ENCODE measurements at regions not wholly inside any gene's neighbourhood (a gene's known extent, or its start where the extent isn't known, plus 50 kb on each side); places are given as distances from the start of the nearest gene placed in this dataset.

GRCh38 chr2:239465017-239466001 lies 64.5 kb upstream of the HDAC4 start:
- ATAC-seq (peak; percentile 46), DNase-seq (peak; percentile 23 to 87 (median 68))
- Histone ChIP-seq H3K4me1 (no peaks in the 10 kb centered on the region), H3K4me3 (no peak overlapping the region), H3K27me3 (no peaks in the 10 kb centered on the region), H3K9me3 (no peaks in the 10 kb centered on the region), H3K36me3 (replicated peaks in 1 of 2; ENCODE audit: insufficient read depth in 1 of 2, low read depth in 2 of 2) (no peaks in the 10 kb centered on the region), H3K27ac (peak overlapping the region in 1 of 4 donors; percentile 59)
- WGBS, 2 donors: 53 to 65% methylated on average over 21 to 31 of the region's 31 CpGs
- intact Hi-C loops (cut with DNase I): no loop called here
- TF ChIP-seq CTCF (IDR thresholded peaks at IDR 0.05) (no peak), POLR2A (IDR thresholded peaks at IDR 0.05) (peak in 1 of 3 donors; percentile 24)

GRCh38 chr2:239464166-239465016 lies 63.6 kb upstream of the HDAC4 start:
- DNase-seq (no peak), ATAC-seq (no peak)
- no peaks in the 10 kb centered on the region for H3K27me3 ChIP-seq
- H3K27ac ChIP-seq: no peak overlapping the region
- H3K4me3 ChIP-seq: no peak overlapping the region
- H3K9me3 ChIP-seq: no peaks in the 10 kb centered on the region
- WGBS, 2 donors: 66 to 78% methylated on average over 14 to 21 of the region's 21 CpGs
- H3K36me3 ChIP-seq (replicated peaks in 1 of 2; ENCODE audit: insufficient read depth in 1 of 2, low read depth in 2 of 2): no peaks in the 10 kb centered on the region
- TF ChIP-seq CTCF (IDR thresholded peaks at IDR 0.05) (no peak), POLR2A (IDR thresholded peaks at IDR 0.05) (no peak)
- intact Hi-C loops (cut with DNase I): no loop called here
- no peaks in the 10 kb centered on the region for H3K4me1 ChIP-seq

GRCh38 chr2:239463541-239464165 lies 62.8 kb upstream of the HDAC4 start:
- no peaks in the 10 kb centered on the region for H3K27me3 ChIP-seq
- H3K36me3 ChIP-seq (replicated peaks in 1 of 2; ENCODE audit: insufficient read depth in 1 of 2, low read depth in 2 of 2): no peaks in the 10 kb centered on the region
- no peak overlapping the region for H3K4me3 ChIP-seq
- H3K4me1 ChIP-seq: no peaks in the 10 kb centered on the region
- no peaks in the 10 kb centered on the region for H3K9me3 ChIP-seq
- 37 to 55% methylated on average over 4 to 12 of the region's 16 CpGs for WGBS, 2 donors
- DNase-seq: no peak
- TF ChIP-seq POLR2A (IDR thresholded peaks at IDR 0.05) (no peak), CTCF (IDR thresholded peaks at IDR 0.05) (no peak)
- no peak overlapping the region for H3K27ac ChIP-seq
- ATAC-seq: no peak
- intact Hi-C loops (cut with DNase I): no loop called here

- intact Hi-C loops (cut with DNase I): no loop called here
- H3K27ac ChIP-seq: no peak overlapping the region
- no peaks in the 10 kb centered on the region for H3K27me3 ChIP-seq
- 56 to 73% methylated on average over 3 to 19 of the region's 19 CpGs for WGBS, 2 donors
- no peaks in the 10 kb centered on the region for H3K36me3 ChIP-seq (replicated peaks in 1 of 2; ENCODE audit: insufficient read depth in 1 of 2, low read depth in 2 of 2)
- no peaks in the 10 kb centered on the region for H3K9me3 ChIP-seq
- ATAC-seq (no peak), DNase-seq (no peak)
- H3K4me1 ChIP-seq: no peaks in the 10 kb centered on the region
- no peak overlapping the region for H3K4me3 ChIP-seq
- TF ChIP-seq CTCF (IDR thresholded peaks at IDR 0.05): no peak
- no peak for TF ChIP-seq POLR2A (IDR thresholded peaks at IDR 0.05)
These were observed 62.1 kb upstream of the HDAC4 start for GRCh38 chr2:239462671-239463506.
